HG03280 (cell line): ENCODE measurements at regions not wholly inside any gene's neighbourhood (a gene's known extent, or its start where the extent isn't known, plus 50 kb on each side); places are given as distances from the start of the nearest gene placed in this dataset.
"Not testable (repeated sequence)": the region's sequence is repeated elsewhere in the genome, so short reads cannot be mapped to it uniquely, and the experiment has no call there.

Source experiments
- ATAC-seq: cut with Tn5 transposase; IDR thresholded peaks from one replicate; pipeline ENCODE4 v1.9.1; 2021; ENCODE audit warnings: mild to moderate bottlenecking, moderate library complexity; ENCODE audit not compliant: unreplicated experiment

DNA sequence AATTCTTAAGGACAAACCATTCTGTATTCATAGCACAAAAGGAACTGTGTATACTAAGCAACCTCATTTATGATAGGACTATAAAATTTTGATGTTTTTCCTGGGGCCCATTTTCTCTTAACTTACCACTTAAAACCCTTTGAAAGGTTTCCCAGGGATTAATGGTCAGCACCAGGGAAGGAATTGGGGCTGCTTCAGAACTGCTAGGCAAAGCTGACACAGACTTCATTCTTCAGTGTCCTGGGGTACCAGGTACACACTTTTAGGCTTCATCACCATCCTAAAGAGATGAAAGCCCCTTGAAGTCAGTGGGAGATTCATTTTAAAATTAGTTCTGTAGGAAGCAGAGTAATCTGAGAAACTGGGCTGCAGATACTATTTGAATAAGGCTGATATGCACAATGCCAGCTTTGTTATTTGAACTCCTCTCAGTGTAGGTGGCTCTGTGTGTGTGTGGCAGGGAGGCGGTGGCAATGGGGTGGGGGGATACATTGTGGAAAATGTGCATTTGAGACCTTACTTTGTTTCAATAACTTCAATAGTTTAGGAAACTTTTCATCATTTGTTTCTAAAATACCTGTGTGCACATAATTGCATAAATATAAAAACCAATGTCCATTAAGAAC is 329.3 kb upstream of the DCN start:
- ATAC-seq, result no peak

DNA sequence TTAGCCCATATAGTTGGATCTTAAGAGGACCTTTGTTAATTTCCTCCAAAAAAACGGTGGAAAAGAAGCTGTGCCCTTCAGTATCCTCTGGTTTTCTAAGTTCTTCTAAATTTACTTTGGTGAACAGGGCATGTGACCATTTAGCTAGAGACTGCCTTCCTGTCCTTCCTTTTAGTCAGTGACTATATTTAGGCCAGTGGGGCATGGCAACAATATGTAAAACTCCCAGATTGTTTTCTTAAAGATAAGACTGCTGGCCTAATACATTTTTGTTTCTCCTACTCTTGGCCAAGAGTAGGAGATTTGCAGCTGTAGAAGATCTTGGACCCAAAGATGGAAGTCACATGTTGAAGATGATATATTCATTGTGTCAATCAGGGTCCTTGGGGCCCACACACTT is 325.1 kb upstream of the DCN start:
- ATAC-seq, result no peak

DNA sequence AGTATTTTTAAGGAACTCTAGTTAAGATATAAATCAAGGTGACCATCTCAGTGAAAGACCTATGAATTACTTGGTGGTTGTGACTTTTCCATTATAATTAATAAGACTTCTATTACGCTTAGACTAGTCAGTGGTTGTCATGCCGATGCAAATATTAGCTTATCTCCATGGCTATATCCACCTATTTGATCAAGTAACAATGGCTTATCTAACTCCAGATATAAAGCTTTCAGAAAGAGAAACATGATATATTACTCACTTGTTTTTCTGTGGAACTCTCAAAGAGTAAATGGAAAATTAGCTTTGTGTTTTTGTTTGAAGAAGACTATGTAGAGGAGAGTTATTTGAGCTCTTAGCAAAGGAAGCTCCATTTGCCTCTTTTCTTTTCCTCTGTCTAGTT is 323.8 kb upstream of the DCN start:
- ATAC-seq, result no peak

DNA sequence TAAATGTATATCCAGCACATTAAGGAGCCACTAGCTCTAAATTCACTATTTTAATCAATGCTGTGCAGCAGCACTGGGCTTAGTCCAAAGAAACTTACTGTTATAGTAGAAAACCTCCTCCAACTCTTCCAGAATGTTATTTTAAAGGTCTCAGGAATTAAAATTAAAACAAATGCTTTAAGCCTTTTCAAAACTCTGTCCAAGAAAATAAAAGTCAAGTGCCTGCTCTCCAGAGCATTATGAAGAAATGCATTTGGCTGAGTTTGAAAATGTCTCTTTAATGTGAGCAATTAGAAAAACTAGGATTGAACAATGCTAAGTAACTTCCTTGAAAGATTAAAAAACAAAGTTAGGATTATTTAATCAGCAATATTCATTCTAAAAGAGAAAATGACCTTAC is 322.4 kb upstream of the DCN start:
- no peak for ATAC-seq

DNA sequence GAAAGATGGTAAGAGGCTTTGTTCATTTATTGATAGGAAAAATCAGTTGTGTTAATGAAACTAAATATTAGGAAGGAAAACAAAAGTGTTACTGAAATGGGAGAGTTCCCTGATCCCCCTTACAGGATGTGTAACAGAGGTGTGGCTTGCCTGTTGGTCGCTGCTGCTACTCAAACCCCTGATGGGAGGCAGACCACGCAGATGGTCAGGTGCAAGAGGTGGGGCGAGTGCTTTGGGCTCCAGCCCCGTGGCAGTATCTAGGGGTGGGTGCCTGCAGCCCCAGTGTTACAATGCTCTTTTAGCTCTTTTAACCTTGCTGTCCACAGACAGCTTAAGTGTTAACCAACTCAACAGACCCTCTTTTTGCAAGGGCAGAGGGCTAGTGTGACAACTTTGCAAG is 319.6 kb upstream of the DCN start:
- no peak for ATAC-seq

DNA sequence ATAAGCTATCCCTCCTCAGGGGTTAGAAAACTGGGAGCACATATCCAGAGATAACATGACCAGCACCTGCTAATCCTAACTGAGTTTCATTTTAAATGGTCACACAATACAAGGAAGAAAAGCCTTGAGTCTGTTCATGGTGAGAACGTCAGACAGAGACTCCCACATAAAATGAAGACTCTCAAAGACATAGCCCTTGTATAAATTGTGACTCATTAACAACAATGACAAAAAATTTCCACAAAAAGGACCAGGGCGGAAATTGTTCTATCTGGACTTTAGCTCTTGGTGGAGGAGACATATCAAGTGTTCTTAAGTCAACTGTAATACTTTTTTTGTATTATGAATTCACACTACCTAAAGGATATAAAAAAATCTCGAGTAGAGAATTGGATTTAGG is 313.7 kb upstream of the DCN start:
- ATAC-seq, result no peak

DNA sequence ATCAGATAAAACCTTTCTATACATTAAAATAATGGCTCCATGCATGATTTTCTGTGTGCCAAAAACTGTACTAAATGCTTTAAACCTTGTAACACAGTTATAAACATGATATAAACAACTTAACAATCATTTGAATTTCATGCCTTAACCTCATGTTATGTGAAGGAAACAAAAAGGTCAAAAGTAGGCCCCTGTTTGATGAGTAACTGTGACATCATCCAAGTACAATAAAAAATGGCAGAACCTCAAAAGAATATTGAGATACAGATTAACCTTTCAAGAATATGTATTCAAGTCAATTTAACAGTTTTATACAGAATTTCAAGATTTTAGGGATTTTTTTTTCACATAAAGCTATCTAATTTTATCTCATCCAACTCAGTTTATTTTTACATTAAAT is 310.7 kb upstream of the DCN start:
- no peak for ATAC-seq

DNA sequence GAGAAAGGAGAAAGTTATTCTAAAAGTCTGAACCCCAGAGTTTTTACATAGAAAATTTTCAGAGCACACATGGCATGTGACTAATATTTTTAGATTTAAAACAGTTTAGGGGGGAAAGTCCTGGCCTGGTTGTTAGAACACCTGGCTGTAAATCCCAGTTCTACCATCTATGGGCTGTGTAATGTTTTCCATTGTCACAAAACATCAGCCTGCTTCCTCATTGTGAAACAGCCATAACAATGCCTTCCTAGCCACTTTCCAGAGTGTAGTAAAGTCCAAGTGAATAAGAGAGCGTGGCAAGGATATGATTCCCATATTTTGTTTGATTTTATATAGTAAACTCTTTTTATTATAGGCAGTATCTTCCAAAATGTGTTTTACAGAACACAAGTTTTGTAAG is 310.0 kb upstream of the DCN start:
- no peak for ATAC-seq

DNA sequence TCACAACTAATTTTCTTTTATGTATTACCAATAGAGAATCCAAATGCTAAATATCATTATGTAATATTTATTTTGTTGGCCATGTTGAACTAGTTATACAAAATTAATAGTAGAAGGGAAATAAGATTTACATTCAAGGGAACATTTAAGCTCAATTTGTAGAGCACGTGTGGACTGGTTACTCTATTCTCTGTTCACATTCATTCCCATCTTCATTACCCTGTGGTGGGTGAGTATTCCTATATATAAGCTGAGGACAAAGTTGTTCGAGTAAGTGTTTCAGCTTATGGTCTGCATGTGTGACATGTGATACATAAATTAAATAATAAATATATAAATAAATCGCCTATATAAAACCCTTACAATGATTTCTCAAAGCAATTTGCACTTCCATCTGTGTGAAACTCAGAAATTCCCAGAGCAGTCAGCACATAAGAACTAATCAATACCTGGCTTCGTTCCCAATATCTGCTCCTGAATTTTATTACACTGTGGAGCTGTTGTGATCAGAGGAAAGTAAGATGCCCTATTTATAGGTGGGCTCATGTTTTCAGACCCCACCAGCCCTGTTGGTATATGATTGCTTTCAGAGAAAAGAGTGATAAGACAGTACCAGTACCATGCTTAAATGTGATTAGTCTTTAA is 308.2 kb upstream of the DCN start:
- no peak for ATAC-seq

DNA sequence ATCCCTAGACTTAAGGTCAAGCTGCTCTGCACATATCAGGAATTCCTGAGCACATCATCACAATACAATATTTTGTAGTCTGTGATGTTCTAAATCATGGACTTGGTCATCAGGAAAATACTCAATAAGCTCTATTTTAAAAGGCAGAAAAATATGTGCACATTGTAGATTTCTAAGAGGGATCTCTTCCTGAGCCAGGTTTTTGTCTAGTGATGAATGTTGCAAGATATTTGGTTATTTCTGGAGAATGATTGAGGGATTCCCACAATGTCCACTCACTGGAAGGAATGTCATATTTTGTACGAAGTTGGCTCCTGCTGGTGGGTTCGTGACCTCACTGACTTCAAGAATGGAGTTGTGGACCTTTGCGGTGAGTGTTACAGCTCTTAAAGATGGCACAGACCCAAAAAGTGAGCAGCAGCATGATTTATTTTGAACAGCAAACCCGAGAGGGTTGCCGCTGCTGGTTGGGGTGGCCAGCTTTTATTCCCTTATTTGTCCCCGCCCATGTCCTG is 300.9 kb upstream of the DCN start:
- no peak for ATAC-seq

DNA sequence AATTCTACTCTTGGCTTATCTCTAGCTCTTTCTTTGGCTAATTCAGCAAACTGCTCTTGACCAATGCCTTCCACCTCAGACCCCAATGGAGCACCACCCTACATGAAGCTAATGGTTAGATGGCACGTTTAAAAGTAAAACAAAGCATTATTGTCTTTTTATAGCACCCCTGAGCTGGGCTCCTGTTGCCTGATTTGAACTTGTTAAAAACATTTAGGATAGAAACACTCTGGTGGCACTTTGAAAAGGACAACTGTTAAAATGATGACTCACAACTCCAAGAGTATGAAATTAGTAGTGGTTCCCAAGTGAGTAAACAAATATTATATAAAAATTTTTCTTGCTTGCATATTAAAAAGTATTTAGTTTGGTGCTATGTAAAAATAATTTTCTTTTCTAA is 299.6 kb upstream of the DCN start:
- no peak for ATAC-seq

DNA sequence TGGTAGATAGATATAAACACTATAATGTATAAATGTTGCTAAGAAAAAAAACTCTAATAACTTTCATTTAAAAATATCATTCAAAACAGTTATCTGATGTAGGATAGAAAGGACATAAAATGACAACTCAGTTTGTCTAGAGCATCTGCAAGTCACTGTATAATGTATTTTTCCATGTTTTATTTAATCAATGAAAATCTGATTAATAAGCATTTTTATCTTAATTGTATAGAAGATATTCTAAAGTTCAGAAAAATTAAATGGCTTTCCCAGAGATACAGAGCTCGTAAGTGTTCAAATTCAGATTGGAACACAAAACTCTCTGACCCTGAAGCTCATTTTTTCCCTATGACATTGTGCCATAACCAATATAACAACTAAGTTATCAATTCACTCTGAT is 295.9 kb upstream of the DCN start:
- no peak for ATAC-seq

DNA sequence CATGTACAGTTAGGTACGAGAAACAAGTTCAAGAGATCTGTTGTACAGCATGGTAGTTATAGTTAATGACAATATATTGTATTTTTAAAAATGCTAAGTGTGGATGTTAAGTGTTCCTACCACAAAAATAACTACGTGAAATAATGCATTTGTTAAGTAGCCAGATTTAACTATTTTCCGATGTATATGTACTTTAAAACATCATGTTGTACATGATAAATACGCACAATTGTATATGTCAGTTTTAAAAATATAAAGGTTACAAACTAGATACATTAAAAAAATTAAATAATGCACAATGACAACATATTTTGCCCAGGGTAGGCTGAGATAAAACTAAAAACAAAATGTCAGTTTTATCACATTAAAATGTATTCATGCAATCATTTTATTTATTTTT is 285.1 kb upstream of the DCN start:
- ATAC-seq, result no peak

DNA sequence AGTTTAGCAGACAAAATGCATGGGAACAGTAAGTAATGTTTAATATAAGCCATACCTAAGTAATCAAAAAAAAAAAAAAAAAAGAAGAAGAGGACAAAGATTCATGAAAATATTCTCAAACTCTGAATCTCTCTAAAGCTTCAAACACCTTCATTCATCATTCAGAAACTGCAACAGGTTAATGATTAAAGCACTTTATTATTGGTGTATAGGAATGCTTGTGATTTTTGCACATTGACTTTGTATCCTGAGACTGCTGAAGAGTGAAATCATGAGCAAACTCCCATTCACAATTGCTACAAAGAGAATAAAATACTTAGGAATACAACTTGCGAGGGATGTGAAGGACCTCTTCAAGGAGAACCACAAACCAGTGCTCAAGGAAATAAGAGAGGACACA is 278.4 kb upstream of the DCN start:
- ATAC-seq, result no peak

DNA sequence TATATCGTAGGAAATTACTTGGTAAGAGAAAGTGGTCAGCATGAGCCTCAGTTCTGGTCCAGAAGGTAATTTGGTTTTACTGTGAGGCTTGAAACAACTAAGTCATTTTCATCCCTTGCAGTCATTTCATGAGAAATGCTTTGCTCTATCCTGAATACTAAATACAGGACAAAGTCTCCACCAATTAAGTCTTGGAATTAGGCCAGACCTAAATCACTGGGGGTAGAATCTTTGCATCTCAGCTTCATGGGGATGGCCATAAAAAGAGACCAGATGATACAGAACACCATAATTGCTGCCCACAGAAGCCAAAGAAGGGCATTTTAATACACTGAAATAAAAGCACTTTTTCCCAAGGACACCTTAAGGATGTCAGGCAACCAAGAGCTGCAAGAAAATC is 277.9 kb upstream of the DCN start:
- ATAC-seq, result no peak

DNA sequence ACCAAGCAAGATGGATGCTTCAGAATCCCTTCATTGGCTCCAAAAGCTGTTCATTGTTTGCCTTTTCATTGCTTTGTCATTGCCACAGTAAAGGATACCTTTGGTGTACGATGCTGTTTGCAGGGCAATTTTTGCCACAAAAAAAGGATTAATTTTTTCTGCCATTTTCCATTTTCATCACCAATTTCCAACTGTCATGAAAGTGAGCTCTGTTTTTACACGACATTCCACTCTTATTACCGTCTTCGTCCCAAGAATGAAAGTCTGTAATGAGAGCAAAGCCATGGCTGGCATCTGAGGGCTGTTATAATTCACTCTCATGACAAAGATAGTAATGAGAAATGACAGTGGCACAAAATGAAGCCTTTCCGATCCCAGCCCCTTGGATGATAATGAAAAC is 272.7 kb upstream of the DCN start:
- no peak for ATAC-seq

DNA sequence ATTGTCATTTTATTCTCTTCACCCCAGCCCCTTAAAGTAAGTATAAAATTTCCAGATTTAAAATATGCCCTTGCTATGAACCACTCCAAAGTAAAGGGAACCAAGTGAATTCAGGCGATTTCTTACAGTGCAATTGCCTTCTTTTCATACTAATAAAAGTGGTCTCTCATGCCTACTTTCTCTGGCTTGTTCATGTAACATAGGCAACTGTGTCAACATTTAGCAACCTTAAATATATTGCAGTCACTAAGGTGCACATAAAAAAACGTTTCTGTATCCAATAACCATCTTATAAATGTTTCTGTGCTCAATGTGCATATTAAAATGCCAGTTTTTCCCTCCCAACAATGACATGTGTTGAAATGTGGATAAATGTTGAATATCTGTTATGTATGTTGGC is 271.6 kb upstream of the DCN start:
- ATAC-seq, result no peak

DNA sequence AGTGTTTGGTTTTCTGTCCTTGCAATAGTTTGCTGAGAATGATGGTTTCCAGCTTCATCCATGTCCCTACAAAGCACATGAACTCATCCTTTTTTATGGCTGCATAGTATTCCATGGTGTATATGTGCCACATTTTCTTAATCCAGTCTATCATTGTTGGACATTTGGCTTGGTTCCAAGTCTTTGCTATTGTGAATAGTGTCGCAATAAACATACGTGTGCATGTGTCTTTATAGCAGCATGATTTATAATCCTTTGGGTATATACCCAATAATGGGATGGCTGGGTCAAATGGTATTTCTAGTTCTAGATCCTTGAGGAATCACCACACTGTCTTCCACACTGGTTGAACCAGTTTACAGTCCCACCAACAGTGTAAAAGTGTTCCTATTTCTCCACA is 269.8 kb upstream of the DCN start:
- ATAC-seq, result not testable (repeated sequence)

DNA sequence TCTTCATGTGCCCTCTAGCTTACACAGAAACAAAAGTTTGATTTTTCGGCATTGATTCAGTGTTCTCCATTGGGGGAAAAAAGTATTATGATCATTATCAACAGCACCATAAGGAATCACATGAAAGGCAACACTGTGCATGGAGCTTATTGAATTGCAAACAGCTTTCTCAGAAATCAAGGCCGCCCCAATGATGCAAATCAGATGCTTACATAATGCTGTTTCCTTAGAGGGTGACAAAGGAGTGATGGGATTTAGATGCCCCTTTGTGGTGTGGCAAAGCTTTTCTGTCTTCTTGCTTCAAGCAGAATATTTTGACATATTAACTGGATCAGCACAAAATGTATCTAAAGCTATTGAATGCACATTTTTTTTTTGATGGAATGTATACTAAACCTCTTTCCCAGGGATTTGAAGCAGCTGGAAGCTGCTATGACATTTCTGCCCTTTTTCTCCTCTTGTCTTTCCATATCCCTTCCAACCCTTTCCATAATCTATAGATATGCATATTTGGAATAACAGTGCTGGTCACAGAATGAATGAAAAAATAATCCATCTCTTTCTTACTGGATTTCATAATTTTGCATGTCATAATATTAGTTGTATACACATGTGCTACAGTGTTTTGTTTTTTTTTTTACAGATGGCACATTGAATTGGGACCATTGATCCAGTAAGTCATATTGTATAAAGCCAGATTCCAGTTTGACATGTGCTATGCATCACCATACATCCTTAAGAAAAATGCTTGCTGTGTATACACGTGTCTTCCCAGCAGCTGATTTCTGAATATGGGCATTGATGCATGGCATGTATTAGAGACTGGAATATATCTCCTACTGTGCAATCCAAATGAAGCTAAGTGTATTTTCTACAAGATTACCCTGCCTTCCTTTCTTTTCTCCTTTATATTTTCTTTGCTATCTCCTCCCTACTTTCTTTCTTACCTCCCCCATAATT is 259.7 kb upstream of the DCN start:
- no peak for ATAC-seq

DNA sequence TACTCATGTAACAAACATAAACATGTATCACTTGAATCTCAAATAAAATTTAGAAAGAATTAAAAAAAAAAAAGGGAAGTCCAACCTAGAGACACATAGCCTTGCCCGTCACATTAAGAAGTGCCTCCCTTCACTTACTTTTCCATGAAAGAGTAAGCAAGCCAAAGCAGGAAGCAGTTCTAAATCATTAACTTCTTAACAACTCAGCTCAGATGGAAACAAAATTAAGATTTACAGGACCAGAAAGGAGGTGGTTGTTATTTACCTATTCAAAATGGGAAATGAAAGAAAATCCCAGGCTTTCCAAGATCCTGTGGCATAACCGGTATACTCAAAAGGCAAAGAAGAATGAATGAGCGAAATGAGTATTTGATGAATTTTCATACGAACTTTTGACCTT is 258.6 kb upstream of the DCN start:
- ATAC-seq, result no peak

DNA sequence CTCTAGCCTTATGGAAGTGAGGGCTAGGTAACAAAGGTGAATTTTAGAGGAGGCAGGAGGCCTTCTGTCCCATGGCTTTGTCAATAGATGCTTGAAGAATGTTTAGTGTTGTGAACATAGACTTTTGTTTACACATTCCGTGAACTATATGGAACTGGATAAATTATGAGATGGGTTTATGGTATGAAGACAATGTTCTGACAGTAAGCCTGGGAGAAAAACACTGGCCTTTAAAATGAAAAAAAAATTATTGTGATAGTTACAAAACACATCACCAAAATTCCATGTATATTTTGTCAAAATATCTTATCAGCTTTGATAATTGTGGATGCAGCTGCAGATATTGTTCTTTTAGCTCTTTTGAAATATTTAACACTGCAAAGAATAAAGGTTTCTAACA is 251.5 kb upstream of the DCN start:
- no peak for ATAC-seq

DNA sequence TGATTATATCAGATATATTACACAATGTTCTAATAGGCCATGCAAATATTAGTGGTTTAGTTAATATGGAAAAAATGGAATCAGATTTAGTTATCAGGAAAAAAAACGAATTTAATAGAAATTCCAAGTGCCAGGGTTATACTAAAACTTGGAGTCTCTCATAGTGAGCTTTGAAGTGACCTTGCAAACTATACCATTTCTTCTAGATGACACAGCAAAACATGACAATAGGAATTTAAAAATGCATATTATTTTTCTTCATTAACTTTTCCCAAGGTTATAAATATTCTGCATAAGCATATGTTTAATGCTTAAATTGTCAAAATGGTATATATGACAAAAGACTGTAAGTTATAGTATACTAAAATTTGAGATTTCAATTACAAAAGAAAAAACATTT is 250.1 kb upstream of the DCN start:
- ATAC-seq, result no peak
